ENCODE measurements at regions not wholly inside any gene's neighbourhood (a gene's known extent, or its start where the extent isn't known, plus 50 kb on each side); places are given as distances from the start of the nearest gene placed in this dataset.

DNA sequence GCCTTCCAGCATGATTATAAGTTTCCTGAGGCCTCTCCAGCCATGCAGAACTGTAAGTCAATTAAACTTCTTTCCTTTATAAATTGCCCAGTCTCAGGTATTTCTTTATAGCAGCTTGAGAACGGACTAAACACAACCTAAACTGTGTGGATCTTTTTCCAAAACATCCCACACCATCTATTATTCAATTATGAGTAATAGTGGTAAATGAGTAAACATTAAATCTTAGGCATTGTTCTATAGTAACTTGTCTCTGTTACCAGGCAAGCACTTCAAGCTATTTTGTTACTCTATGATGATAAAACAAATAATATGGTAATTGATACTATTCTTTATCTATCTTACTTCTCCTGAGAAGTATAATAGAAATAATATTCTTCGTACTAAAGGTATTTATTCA is 536.9 kb upstream of the CHAC2 start:
- TF ChIP-seq, protein P1, sequence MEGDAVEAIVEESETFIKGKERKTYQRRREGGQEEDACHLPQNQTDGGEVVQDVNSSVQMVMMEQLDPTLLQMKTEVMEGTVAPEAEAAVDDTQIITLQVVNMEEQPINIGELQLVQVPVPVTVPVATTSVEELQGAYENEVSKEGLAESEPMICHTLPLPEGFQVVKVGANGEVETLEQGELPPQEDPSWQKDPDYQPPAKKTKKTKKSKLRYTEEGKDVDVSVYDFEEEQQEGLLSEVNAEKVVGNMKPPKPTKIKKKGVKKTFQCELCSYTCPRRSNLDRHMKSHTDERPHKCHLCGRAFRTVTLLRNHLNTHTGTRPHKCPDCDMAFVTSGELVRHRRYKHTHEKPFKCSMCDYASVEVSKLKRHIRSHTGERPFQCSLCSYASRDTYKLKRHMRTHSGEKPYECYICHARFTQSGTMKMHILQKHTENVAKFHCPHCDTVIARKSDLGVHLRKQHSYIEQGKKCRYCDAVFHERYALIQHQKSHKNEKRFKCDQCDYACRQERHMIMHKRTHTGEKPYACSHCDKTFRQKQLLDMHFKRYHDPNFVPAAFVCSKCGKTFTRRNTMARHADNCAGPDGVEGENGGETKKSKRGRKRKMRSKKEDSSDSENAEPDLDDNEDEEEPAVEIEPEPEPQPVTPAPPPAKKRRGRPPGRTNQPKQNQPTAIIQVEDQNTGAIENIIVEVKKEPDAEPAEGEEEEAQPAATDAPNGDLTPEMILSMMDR (conservative IDR thresholded peaks at IDR 0.05), result no peak
- no peak for TF ChIP-seq EZH2 (IDR thresholded peaks at IDR 0.05; ENCODE audit: low read depth)

Data from PC-9 (cell line).